A549 (cell line): ENCODE measurements at regions not wholly inside any gene's neighbourhood (a gene's known extent, or its start where the extent isn't known, plus 50 kb on each side); places are given as distances from the start of the nearest gene placed in this dataset.
A peak's percentile ranks its signal among the peaks of the same experiment; 100 is the strongest.
"Not testable (repeated sequence)": the region's sequence is repeated elsewhere in the genome, so short reads cannot be mapped to it uniquely, and the experiment has no call there.

Experiments used
- ATAC-seq, 2 experiments: fragments of 200-7000 bp in 1 of 2; fragments of >200 bp in 1 of 2; cut with Nextera tagmentation in 1 of 2; cut with Tn5 transposase in 1 of 2; 3 replicates each; pipeline versions ENCODE4 v1.8.0 to v1.9.1; 2018 to 2020; ENCODE audit warnings: mild to moderate bottlenecking in 1 of 2, moderate library complexity in 1 of 2
- CTCF ChIA-PET: fragments of 300-600 bp; sonication (Branson Sonifier 250); formaldehyde crosslinking; extraction: SDS; loops from one replicate; lab custom pipeline; 2021; ENCODE audit warnings: antibody characterized with exemption, inconsistent platforms; lab: Yijun Ruan, JAX
- POLR2A ChIA-PET: fragments of 350-600 bp; formaldehyde crosslinking; extraction: SDS; loops from one replicate; lab custom pipeline; 2021; ENCODE audit warnings: antibody characterized with exemption, inconsistent platforms; lab: Yijun Ruan, JAX
- DNase-seq, 2 experiments: peaks; one replicate each; pipeline versions ENCODE4 v3.0.0 to v3.0.0-alpha.2; 2011 to 2016; ENCODE audit warnings: low read depth in 1 of 2, low spot score in 1 of 2
- FAIRE-seq: peaks from 2 replicates; lab custom pipeline; 2011; peaks lifted over from hg19 to GRCh38; lab: Jason Lieb, UNC
- H3K27ac ChIP-seq, 2 experiments: fragments of >200 bp; sonication (Bioruptor Twin); formaldehyde crosslinking; 3 replicates each; pipeline ENCODE4 v1.5.1; 2016 to 2017
- H3K4me1 ChIP-seq: fragments of >200 bp; sonication (Bioruptor Twin); formaldehyde crosslinking; 3 replicates; pipeline ENCODE4 v1.6.1; 2016
- H3K4me2 ChIP-seq: fragments of >200 bp; sonication (Bioruptor Twin); formaldehyde crosslinking; 3 replicates; pipeline ENCODE4 v1.6.1; 2016
- H3K4me3 ChIP-seq: fragments of >200 bp; sonication (Bioruptor Twin); formaldehyde crosslinking; 3 replicates; pipeline ENCODE4 v1.5.1; 2016
- H3K9me3 ChIP-seq: fragments of >200 bp; sonication (Bioruptor Twin); formaldehyde crosslinking; 3 replicates; pipeline ENCODE4 v1.6.1; 2016
- BCL3 ChIP-seq: fragments of >200 bp; sonication (Bioruptor Twin); formaldehyde crosslinking; IDR thresholded peaks from 3 replicates; pipeline ENCODE4 v1.6.1; 2016
- CEBPB ChIP-seq, 2 experiments: fragments of >200 bp in 1 of 2; sonication (Bioruptor Twin) in 1 of 2; formaldehyde crosslinking in 1 of 2; IDR thresholded peaks; 2 replicates each; pipeline ENCODE4 v1.6.1; 2012 to 2016
- EP300 ChIP-seq, 2 experiments: fragments of >200 bp; sonication (Bioruptor Twin); formaldehyde crosslinking; IDR thresholded peaks; 2 replicates in 1 of 2; 3 replicates in 1 of 2; pipeline ENCODE4 v1.6.1; 2016 to 2017
- FOSL2 ChIP-seq, 2 experiments: fragments of 450-650 bp in 1 of 2; fragments of >200 bp in 1 of 2; sonication (Bioruptor Twin) in 1 of 2; formaldehyde crosslinking; IDR thresholded peaks; 2 replicates each; pipeline versions ENCODE4 v1.5.0 to v1.6.1; 2016 to 2020; ENCODE audit warnings: mild to moderate bottlenecking in 1 of 2, moderate library complexity in 1 of 2
- GATA3 ChIP-seq: IDR thresholded peaks from 2 replicates; pipeline ENCODE4 v1.6.1; 2012; ENCODE audit warnings: borderline replicate concordance
- HEYL ChIP-seq: fragments of 250-450 bp; sonication (Bioruptor Pico); IDR thresholded peaks from 2 replicates; pipeline ENCODE4 v1.8.0; 2021; ENCODE audit warnings: mild to moderate bottlenecking, moderate library complexity
- JUN ChIP-seq, 2 experiments: fragments of >200 bp; sonication (Bioruptor Twin); formaldehyde crosslinking; IDR thresholded peaks; 2 replicates in 1 of 2; 3 replicates in 1 of 2; pipeline ENCODE4 v1.6.1; 2016 to 2017
- JUNB ChIP-seq: fragments of >200 bp; sonication (Bioruptor Twin); formaldehyde crosslinking; IDR thresholded peaks from 2 replicates; pipeline ENCODE4 v1.6.1; 2016
- MAFK ChIP-seq: fragments of 450-650 bp; IDR thresholded peaks from 2 replicates; pipeline ENCODE4 v1.6.1; 2014; ENCODE audit not compliant: partially characterized antibody
- MAX ChIP-seq: IDR thresholded peaks from 2 replicates; pipeline ENCODE4 v1.6.1; 2012
- PBX3 ChIP-seq: IDR thresholded peaks from 2 replicates; pipeline ENCODE4 v1.6.1; 2012
- RAD21 ChIP-seq, 2 experiments: fragments of >200 bp in 1 of 2; sonication (Bioruptor Twin) in 1 of 2; formaldehyde crosslinking in 1 of 2; IDR thresholded peaks in 1 of 2; conservative IDR thresholded peaks in 1 of 2; 2 replicates in 1 of 2; 3 replicates in 1 of 2; pipeline ENCODE4 v1.6.1; 2012 to 2018; ENCODE audit warnings: inconsistent platforms in 1 of 2
- SMC3 ChIP-seq: fragments of >200 bp; sonication (Bioruptor Twin); formaldehyde crosslinking; IDR thresholded peaks from 3 replicates; pipeline ENCODE4 v1.6.1; 2018; ENCODE audit warnings: inconsistent platforms
- WGBS: methylation state at CpG from one replicate; pipeline ENCODE4 v1.1.6; 2017; ENCODE audit errors: missing lambda C conversion rate; 5-methylcytosine and 5-hydroxymethylcytosine counted together

- H3K27ac ChIP-seq, ATAC-seq, H3K4me2 ChIP-seq, CTCF ChIA-PET, POLR2A ChIA-PET, H3K9me3 ChIP-seq, H3K4me1 ChIP-seq, H3K4me3 ChIP-seq, FAIRE-seq, DNase-seq: not testable (repeated sequence)
- no CpG with 5 or more reads among the region's 8 CpGs for WGBS
Measured at GRCh38 chr9:42419652-42420051, 236.2 kb downstream of the SPATA31A6 start.

- H3K4me3 ChIP-seq, H3K4me2 ChIP-seq, ATAC-seq, POLR2A ChIA-PET, CTCF ChIA-PET, H3K9me3 ChIP-seq, H3K4me1 ChIP-seq, DNase-seq, H3K27ac ChIP-seq: not testable (repeated sequence)
- 80% methylated on average over 2 of the region's 2 CpGs for WGBS
- FAIRE-seq: peak; percentile 7
Measured at GRCh38 chr9:42420324-42420723, 236.9 kb downstream of the SPATA31A6 start.

GRCh38 chr9:42421630-42422029 is 238.2 kb downstream of the SPATA31A6 start:
- H3K4me1 ChIP-seq; H3K4me2 ChIP-seq; H3K27ac ChIP-seq; CTCF ChIA-PET; ATAC-seq; DNase-seq; H3K9me3 ChIP-seq; H3K4me3 ChIP-seq; FAIRE-seq; POLR2A ChIA-PET; TF ChIP-seq FOSL2 (IDR thresholded peaks at IDR 0.05): not testable (repeated sequence)
- WGBS: 95% methylated on average over 8 of the region's 8 CpGs
- TF ChIP-seq FOSL2 (CRISPR knock-in tag; IDR thresholded peaks at IDR 0.05): peak; percentile 29; the same call in 1 of the 2 replicates

GRCh38 chr9:42430674-42431615 is 247.5 kb downstream of the SPATA31A6 start:
- Histone ChIP-seq H3K4me2 (peak overlapping the region; percentile 51), H3K27ac (peak overlapping the region; percentile 71 to 80), H3K4me1 (peaks cover 39% of the 10 kb centered on the region)
- H3K4me3 ChIP-seq; CTCF ChIA-PET; H3K9me3 ChIP-seq; TF ChIP-seq FOSL2 (IDR thresholded peaks at IDR 0.05): not testable (repeated sequence)
- ATAC-seq (peak; percentile 91 to 93), DNase-seq (peak in 1 of 2 experiments; percentile 97)
- 5% methylated on average over 4 of the region's 4 CpGs for WGBS
- TF ChIP-seq SMC3 (peak; percentile 26; the same call in 1 of the 3 replicates), FOSL2 (CRISPR knock-in tag; IDR thresholded peaks at IDR 0.05) (peak; percentile 82), PBX3 (peak; percentile 54; the same call in 1 of the 2 replicates), EP300 (IDR thresholded peaks at IDR 0.05) (peak; percentile 67 to 85; a peak in 3 of 5 replicates), HEYL (CRISPR knock-in tag) (0 out of 2 replicates have a peak, but pooled peaks have one; percentile 20), MAX (peak; percentile 67), MAFK (peak; percentile 29), GATA3 (peak; percentile 93), JUN (IDR thresholded peaks at IDR 0.05) (peak; percentile 76 to 80; a peak in 4 of 5 replicates), BCL3 (peak; percentile 68; the same call in 1 of the 3 replicates), CEBPB (IDR thresholded peaks at IDR 0.05) (peak; percentile 50 to 90; a peak in 3 of 4 replicates), RAD21 (conservative IDR thresholded peaks at IDR 0.05 in 1 of 2, IDR thresholded peaks at IDR 0.05 in 1 of 2) (peak; percentile 24 to 40; a peak in 4 of 5 replicates), JUNB (peak; percentile 60)
- TF ChIP-seq, all 56 proteins: peak for 13; not testable (repeated sequence) for 43
- POLR2A ChIA-PET: not testable (repeated sequence)
- peak; percentile 36 for FAIRE-seq
